ENCODE measurements at regions not wholly inside any gene's neighbourhood (a gene's known extent, or its start where the extent isn't known, plus 50 kb on each side); places are given as distances from the start of the nearest gene placed in this dataset.
A peak's percentile ranks its signal among the peaks of the same experiment; 100 is the strongest.

DNA sequence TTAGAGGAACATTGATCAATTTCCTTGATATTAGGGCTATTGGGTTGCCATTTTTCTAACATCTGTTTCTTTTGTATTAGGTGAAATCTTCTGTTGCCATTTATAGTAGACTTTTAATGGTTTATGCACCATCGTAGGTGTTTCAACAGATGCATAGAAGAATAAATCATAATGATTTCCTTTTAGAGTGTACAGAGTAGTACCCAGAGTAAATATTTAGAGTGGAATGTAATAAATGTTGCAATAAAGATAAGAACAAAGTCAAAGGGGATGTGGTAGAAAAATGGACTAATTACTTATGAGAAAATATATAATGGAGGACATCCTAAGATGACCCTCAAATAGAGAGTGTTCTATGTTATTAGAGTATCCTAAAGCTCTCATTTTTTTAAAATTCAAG lies 643.0 kb upstream of the CITED2 start:
- H3K4me1 Mint-ChIP-seq: peaks cover 4% of the 10 kb centered on the region
- H3K9me3 Mint-ChIP-seq: peaks cover 26% of the 10 kb centered on the region
- no peak overlapping the region for H3K4me3 Mint-ChIP-seq
- no peak overlapping the region for H3K27ac Mint-ChIP-seq
- peaks cover 18% of the 10 kb centered on the region for H3K36me3 Mint-ChIP-seq (ENCODE audit: low read depth)
- H3K27me3 Mint-ChIP-seq (ENCODE audit: low read depth): no peaks in the 10 kb centered on the region
- TF ChIP-seq CTCF (IDR thresholded peaks at IDR 0.05; ENCODE audit: unreplicated experiment in 3 of 3): no peak

DNA sequence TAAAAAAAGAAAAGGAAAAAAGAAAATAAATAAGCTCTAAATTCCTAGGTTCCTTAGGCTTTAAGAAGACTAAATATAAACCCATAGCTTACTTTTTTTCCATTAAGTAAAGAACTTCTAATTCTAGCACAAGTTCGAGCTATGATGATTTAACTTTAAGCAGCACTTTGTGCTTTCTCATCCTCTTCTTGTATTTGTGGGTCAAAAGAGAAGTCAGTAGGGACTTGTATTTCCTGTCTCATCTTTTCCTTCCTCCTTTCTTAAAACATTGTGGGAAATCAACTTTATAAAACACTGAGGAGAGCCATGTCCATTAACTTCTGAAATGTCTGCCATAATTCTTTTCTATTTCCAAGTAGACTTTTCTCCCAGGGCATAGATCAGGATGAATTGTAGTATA lies 637.7 kb upstream of the CITED2 start:
- peaks cover 9% of the 10 kb centered on the region for H3K4me1 Mint-ChIP-seq
- TF ChIP-seq CTCF (IDR thresholded peaks at IDR 0.05; ENCODE audit: unreplicated experiment in 3 of 3): no peak
- H3K27ac Mint-ChIP-seq: peak overlapping the region in 2 of 3 experiments; percentile 19 to 71
- no peaks in the 10 kb centered on the region for H3K27me3 Mint-ChIP-seq (ENCODE audit: low read depth)
- H3K36me3 Mint-ChIP-seq (ENCODE audit: low read depth): no peaks in the 10 kb centered on the region
- no peaks in the 10 kb centered on the region for H3K9me3 Mint-ChIP-seq
- no peak overlapping the region for H3K4me3 Mint-ChIP-seq

DNA sequence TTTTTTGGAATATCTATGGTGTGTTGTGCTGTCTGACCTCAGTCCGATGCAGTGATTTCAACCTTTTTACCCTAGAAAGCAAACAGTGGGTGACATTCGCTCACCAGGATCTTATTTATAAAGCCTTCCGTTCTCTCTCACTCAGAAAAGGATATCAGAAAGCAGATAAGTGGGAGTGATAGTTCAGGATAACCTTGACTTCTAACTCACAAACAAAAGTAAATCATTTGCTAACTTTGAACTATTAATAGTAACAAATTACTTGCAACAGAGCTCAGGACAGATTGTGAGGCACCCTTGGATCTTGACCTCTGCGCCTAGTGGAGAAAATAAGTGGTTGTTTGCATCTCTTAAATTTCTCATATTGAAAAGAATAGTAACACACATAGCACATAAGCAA lies 637.1 kb upstream of the CITED2 start:
- peaks cover 2% of the 10 kb centered on the region for H3K9me3 Mint-ChIP-seq
- no peaks in the 10 kb centered on the region for H3K36me3 Mint-ChIP-seq (ENCODE audit: low read depth)
- peak overlapping the region; percentile 3 to 83 (median 25) for H3K27ac Mint-ChIP-seq
- H3K4me1 Mint-ChIP-seq: peaks cover 9% of the 10 kb centered on the region
- H3K27me3 Mint-ChIP-seq (ENCODE audit: low read depth): no peaks in the 10 kb centered on the region
- peak overlapping the region in 1 of 3 experiments; percentile 2 for H3K4me3 Mint-ChIP-seq
- TF ChIP-seq CTCF (IDR thresholded peaks at IDR 0.05; ENCODE audit: unreplicated experiment in 3 of 3): no peak

GRCh38 chr6:140009286-140009685 lies 634.8 kb upstream of the CITED2 start:
- H3K9me3 Mint-ChIP-seq: peaks cover 5% of the 10 kb centered on the region
- H3K4me1 Mint-ChIP-seq: peaks cover 5% of the 10 kb centered on the region
- no peak overlapping the region for H3K27ac Mint-ChIP-seq
- no peaks in the 10 kb centered on the region for H3K27me3 Mint-ChIP-seq (ENCODE audit: low read depth)
- TF ChIP-seq CTCF (IDR thresholded peaks at IDR 0.05; ENCODE audit: unreplicated experiment in 3 of 3): no peak
- no peak overlapping the region for H3K4me3 Mint-ChIP-seq
- no peaks in the 10 kb centered on the region for H3K36me3 Mint-ChIP-seq (ENCODE audit: low read depth)

GRCh38 chr6:140007525-140007924 lies 633.1 kb upstream of the CITED2 start:
- Mint-ChIP-seq H3K4me1 (peaks cover 9% of the 10 kb centered on the region), H3K27ac (no peak overlapping the region), H3K9me3 (peaks cover 5% of the 10 kb centered on the region), H3K4me3 (no peak overlapping the region), H3K36me3 (ENCODE audit: low read depth) (no peaks in the 10 kb centered on the region), H3K27me3 (ENCODE audit: low read depth) (no peaks in the 10 kb centered on the region)
- no peak for TF ChIP-seq CTCF (IDR thresholded peaks at IDR 0.05; ENCODE audit: unreplicated experiment in 3 of 3)

DNA sequence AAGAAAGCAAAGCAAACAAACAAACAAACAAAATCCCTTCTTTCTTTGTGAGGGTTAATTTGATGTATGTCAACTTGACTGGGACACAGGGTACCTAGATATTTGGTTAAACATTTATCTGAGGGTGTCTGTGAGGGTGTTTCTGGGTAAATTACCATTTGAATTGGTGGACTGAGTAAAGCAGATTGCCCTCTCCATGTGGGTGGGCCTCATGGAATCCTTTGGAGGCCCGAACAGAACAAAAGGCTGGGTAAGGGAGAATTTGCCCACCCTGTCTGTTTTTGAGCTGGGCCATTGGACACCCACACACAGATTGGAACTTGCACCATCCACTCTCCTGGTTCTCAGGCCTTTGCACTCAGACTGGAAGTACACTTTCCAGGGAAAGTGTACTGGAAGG lies 628.8 kb upstream of the CITED2 start:
- Mint-ChIP-seq H3K36me3 (ENCODE audit: low read depth) (no peaks in the 10 kb centered on the region), H3K4me1 (peaks cover 14% of the 10 kb centered on the region), H3K4me3 (no peak overlapping the region), H3K27ac (no peak overlapping the region), H3K27me3 (ENCODE audit: low read depth) (no peaks in the 10 kb centered on the region), H3K9me3 (peaks cover 5% of the 10 kb centered on the region)
- no peak for TF ChIP-seq CTCF (IDR thresholded peaks at IDR 0.05; ENCODE audit: unreplicated experiment in 3 of 3)

Data from nephron (organoid).